Loucy (cell line): ENCODE measurements at regions not wholly inside any gene's neighbourhood (a gene's known extent, or its start where the extent isn't known, plus 50 kb on each side); places are given as distances from the start of the nearest gene placed in this dataset.
"Not testable (repeated sequence)": the region's sequence is repeated elsewhere in the genome, so short reads cannot be mapped to it uniquely, and the experiment has no call there.

ENCODE experiments used
- H2AFZ ChIP-seq: fragments of 200-600 bp; sonication (generic); 2 replicates; pipeline ENCODE4 v1.6.0; 2016; ENCODE audit warnings: antibody characterized with exemption, mild to moderate bottlenecking, low read length, moderate library complexity
- H3F3A ChIP-seq: fragments of 200-600 bp; 2 replicates; pipeline ENCODE4 v1.6.0; 2016; ENCODE audit warnings: antibody characterized with exemption, low read depth, mild to moderate bottlenecking
- H3K27me3 ChIP-seq: fragments of 200-600 bp; sonication (generic); 2 replicates; pipeline ENCODE4 v1.6.1; 2014; ENCODE audit warnings: low read length, mild to moderate bottlenecking; ENCODE audit not compliant: insufficient read depth, poor library complexity, severe bottlenecking
- H3K36me3 ChIP-seq: fragments of 200-600 bp; sonication (generic); 2 replicates; pipeline ENCODE4 v1.6.1; 2016; ENCODE audit warnings: low read length; ENCODE audit not compliant: insufficient read depth
- H3K4me1 ChIP-seq: fragments of 200-600 bp; sonication (generic); 2 replicates; pipeline ENCODE4 v1.5.1; 2014; ENCODE audit warnings: low read length, mild to moderate bottlenecking; ENCODE audit not compliant: insufficient read depth, poor library complexity, severe bottlenecking
- H3K4me2 ChIP-seq: fragments of 200-600 bp; sonication (generic); 2 replicates; pipeline ENCODE4 v1.6.0; 2014; ENCODE audit warnings: antibody characterized with exemption, low read length, low read depth, mild to moderate bottlenecking; ENCODE audit not compliant: poor library complexity, severe bottlenecking
- H3K4me3 ChIP-seq: fragments of 200-600 bp; sonication (generic); 2 replicates; pipeline ENCODE4 v1.5.1; 2014; ENCODE audit warnings: low read length, mild to moderate bottlenecking, mixed read lengths; ENCODE audit not compliant: poor library complexity, severe bottlenecking
- H3K79me2 ChIP-seq: fragments of 200-600 bp; sonication (generic); 2 replicates; pipeline ENCODE4 v1.6.1; 2014; ENCODE audit warnings: low read length; ENCODE audit not compliant: insufficient read depth
- H3K9ac ChIP-seq: fragments of 200-600 bp; sonication (generic); 2 replicates; pipeline ENCODE4 v1.6.0; 2014; ENCODE audit warnings: mild to moderate bottlenecking, low read depth, low read length, moderate library complexity; ENCODE audit not compliant: poor library complexity, severe bottlenecking
- H3K9me2 ChIP-seq: fragments of 200-600 bp; sonication (generic); replicated peaks from 2 replicates; pipeline ENCODE4 v1.6.1; 2016; ENCODE audit warnings: low read depth, low read length, mixed read lengths
- H3K9me3 ChIP-seq: fragments of 200-600 bp; sonication (generic); 2 replicates; pipeline ENCODE4 v1.6.1; 2014; ENCODE audit warnings: mild to moderate bottlenecking, antibody characterized with exemption, low read length, low read depth; ENCODE audit not compliant: insufficient read depth
- H4K20me1 ChIP-seq: fragments of 200-600 bp; sonication (generic); 2 replicates; pipeline ENCODE4 v1.6.0; 2014; ENCODE audit warnings: antibody characterized with exemption, low read length, mild to moderate bottlenecking; ENCODE audit not compliant: insufficient read depth, poor library complexity, severe bottlenecking

GRCh38 chr1:149157409-149157808 is 54.1 kb upstream of the NBPF9 start:
- H3K4me2 ChIP-seq, H3K9ac ChIP-seq, H3K4me1 ChIP-seq, H3K4me3 ChIP-seq, H3K79me2 ChIP-seq, H3F3A ChIP-seq, H3K9me3 ChIP-seq, H2AFZ ChIP-seq, H3K36me3 ChIP-seq, H3K9me2 ChIP-seq, H4K20me1 ChIP-seq, H3K27me3 ChIP-seq: not testable (repeated sequence)

- H3K9me2 ChIP-seq, H2AFZ ChIP-seq, H3F3A ChIP-seq, H3K9ac ChIP-seq, H4K20me1 ChIP-seq, H3K9me3 ChIP-seq, H3K36me3 ChIP-seq, H3K27me3 ChIP-seq, H3K79me2 ChIP-seq, H3K4me3 ChIP-seq, H3K4me2 ChIP-seq, H3K4me1 ChIP-seq: not testable (repeated sequence)
Measured at GRCh38 chr1:149158308-149158707, 55.0 kb upstream of the NBPF9 start.

GRCh38 chr1:149163063-149163444 is 59.7 kb upstream of the NBPF9 start:
- not testable (repeated sequence) for H3K9ac ChIP-seq, H4K20me1 ChIP-seq, H3K9me2 ChIP-seq, H3K9me3 ChIP-seq, H3K4me3 ChIP-seq, H2AFZ ChIP-seq, H3K79me2 ChIP-seq, H3K27me3 ChIP-seq, H3F3A ChIP-seq, H3K4me2 ChIP-seq, H3K4me1 ChIP-seq, H3K36me3 ChIP-seq

- not testable (repeated sequence) for H3K4me2 ChIP-seq, H3K9me3 ChIP-seq, H3K4me1 ChIP-seq, H2AFZ ChIP-seq, H3K79me2 ChIP-seq, H3F3A ChIP-seq, H3K9me2 ChIP-seq, H3K9ac ChIP-seq, H3K36me3 ChIP-seq, H3K27me3 ChIP-seq, H3K4me3 ChIP-seq, H4K20me1 ChIP-seq
Measured at GRCh38 chr1:149174765-149175164, 71.4 kb upstream of the NBPF9 start.

GRCh38 chr1:149175812-149176211 is 72.5 kb upstream of the NBPF9 start:
- H3K9me2 ChIP-seq, H4K20me1 ChIP-seq, H3F3A ChIP-seq, H3K27me3 ChIP-seq, H3K4me1 ChIP-seq, H3K36me3 ChIP-seq, H2AFZ ChIP-seq, H3K9ac ChIP-seq, H3K79me2 ChIP-seq, H3K4me2 ChIP-seq, H3K4me3 ChIP-seq, H3K9me3 ChIP-seq: not testable (repeated sequence)

- not testable (repeated sequence) for H3F3A ChIP-seq, H3K4me3 ChIP-seq, H3K4me1 ChIP-seq, H3K9me2 ChIP-seq, H3K9me3 ChIP-seq, H3K4me2 ChIP-seq, H3K79me2 ChIP-seq, H4K20me1 ChIP-seq, H3K27me3 ChIP-seq, H2AFZ ChIP-seq, H3K36me3 ChIP-seq, H3K9ac ChIP-seq
Measured at GRCh38 chr1:149176453-149177316, 73.3 kb upstream of the NBPF9 start.

- not testable (repeated sequence) for H2AFZ ChIP-seq, H3K9me2 ChIP-seq, H4K20me1 ChIP-seq, H3K9ac ChIP-seq, H3K36me3 ChIP-seq, H3K4me3 ChIP-seq, H3K4me1 ChIP-seq, H3K9me3 ChIP-seq, H3K27me3 ChIP-seq, H3K79me2 ChIP-seq, H3K4me2 ChIP-seq, H3F3A ChIP-seq
Measured at GRCh38 chr1:149190742-149191141, 87.4 kb upstream of the NBPF9 start.
